H9 (cell line): ENCODE measurements at regions not wholly inside any gene's neighbourhood (a gene's known extent, or its start where the extent isn't known, plus 50 kb on each side); places are given as distances from the start of the nearest gene placed in this dataset.

Source experiments
- DNase-seq: peaks from one replicate; pipeline ENCODE4 v3.0.0-alpha.2; 2017
- H2AFZ ChIP-seq: one replicate; pipeline ENCODE4 v1.6.1; 2013; ENCODE audit warnings: mild to moderate bottlenecking, low read length, control low read depth, moderate library complexity
- H2AK5ac ChIP-seq: 2 replicates; pipeline ENCODE4 v1.6.1; 2013; ENCODE audit warnings: low read length, control low read depth, mixed read lengths; ENCODE audit not compliant: insufficient read length
- H2BK120ac ChIP-seq: one replicate; pipeline ENCODE4 v1.6.1; 2013; ENCODE audit warnings: low read depth, mild to moderate bottlenecking, low read length, control low read depth, inconsistent platforms; ENCODE audit not compliant: poor library complexity, severe bottlenecking
- H2BK12ac ChIP-seq: 2 replicates; pipeline ENCODE4 v1.6.1; 2013; ENCODE audit warnings: low read length, control low read depth, mixed read lengths, low read depth; ENCODE audit not compliant: insufficient read length
- H2BK15ac ChIP-seq: 2 replicates; pipeline ENCODE4 v1.6.1; 2013; ENCODE audit warnings: low read depth, low read length, control low read depth
- H2BK20ac ChIP-seq: one replicate; pipeline ENCODE4 v1.6.1; 2013; ENCODE audit warnings: low read depth, mild to moderate bottlenecking, low read length, control low read depth, inconsistent platforms; ENCODE audit not compliant: poor library complexity, severe bottlenecking
- H2BK5ac ChIP-seq: 2 replicates; pipeline ENCODE4 v1.6.1; 2013; ENCODE audit warnings: low read length, control low read depth, mixed read lengths; ENCODE audit not compliant: insufficient read length
- H3K14ac ChIP-seq: 2 replicates; pipeline ENCODE4 v1.6.1; 2013; ENCODE audit warnings: low read length, control low read depth; ENCODE audit not compliant: insufficient read depth
- H3K18ac ChIP-seq: 2 replicates; pipeline ENCODE4 v1.6.1; 2013; ENCODE audit warnings: low read depth, mild to moderate bottlenecking, mixed read lengths, low read length, control low read depth; ENCODE audit not compliant: insufficient read length
- H3K23ac ChIP-seq: 2 replicates; pipeline ENCODE4 v1.6.1; 2013; ENCODE audit warnings: low read length, control low read depth, mixed read lengths, low read depth; ENCODE audit not compliant: insufficient read length
- H3K23me2 ChIP-seq: 2 replicates; pipeline ENCODE4 v1.6.1; 2013; ENCODE audit warnings: low read depth, mild to moderate bottlenecking, mixed read lengths, low read length, control low read depth; ENCODE audit not compliant: insufficient read length, poor library complexity, severe bottlenecking
- H3K27ac ChIP-seq: 2 replicates; pipeline ENCODE4 v1.5.1; 2013; ENCODE audit warnings: low read length, control low read depth, mixed read lengths, low read depth; ENCODE audit not compliant: insufficient read length
- H3K27me3 ChIP-seq: 2 replicates; pipeline ENCODE4 v1.6.1; 2013; ENCODE audit warnings: low read length, control low read depth, inconsistent platforms; ENCODE audit not compliant: insufficient read depth
- H3K4ac ChIP-seq: 2 replicates; pipeline ENCODE4 v1.6.1; 2013; ENCODE audit warnings: low read depth, mild to moderate bottlenecking, control low read depth, inconsistent platforms, low read length, moderate library complexity
- H3K4me1 ChIP-seq: 2 replicates; pipeline ENCODE4 v1.6.1; 2013; ENCODE audit warnings: low read length, control low read depth, inconsistent platforms; ENCODE audit not compliant: insufficient read depth
- H3K4me2 ChIP-seq: 2 replicates; pipeline ENCODE4 v1.6.1; 2013; ENCODE audit warnings: low read length, control low read depth, mixed read lengths; ENCODE audit not compliant: insufficient read length, insufficient read depth
- H3K56ac ChIP-seq: 2 replicates; pipeline ENCODE4 v1.6.1; 2013; ENCODE audit warnings: low read depth, mild to moderate bottlenecking, mixed read lengths, low read length, control low read depth; ENCODE audit not compliant: insufficient read length
- H3K79me1 ChIP-seq: 2 replicates; pipeline ENCODE4 v1.6.1; 2013; ENCODE audit warnings: low read depth, mild to moderate bottlenecking, moderate library complexity, low read length, control low read depth, inconsistent platforms; ENCODE audit not compliant: insufficient read depth, poor library complexity, severe bottlenecking
- H3K79me2 ChIP-seq: 2 replicates; pipeline ENCODE4 v1.6.1; 2013; ENCODE audit warnings: low read length, control low read depth, inconsistent platforms; ENCODE audit not compliant: insufficient read depth
- H3K9ac ChIP-seq: 2 replicates; pipeline ENCODE4 v1.6.1; 2013; ENCODE audit warnings: low read length, control low read depth, mixed read lengths; ENCODE audit not compliant: insufficient read length; ENCODE audit errors: extremely low read depth
- H3K9me3 ChIP-seq: one replicate; pipeline ENCODE4 v1.6.1; 2013; ENCODE audit warnings: low read depth, low read length, inconsistent platforms; ENCODE audit not compliant: control insufficient read depth
- H3T11ph ChIP-seq: one replicate; pipeline ENCODE4 v1.6.1; 2013; ENCODE audit warnings: mild to moderate bottlenecking, low read length, control low read depth, inconsistent platforms
- H4K20me1 ChIP-seq: one replicate; pipeline ENCODE4 v1.6.1; 2013; ENCODE audit not compliant: control insufficient read depth, insufficient read length, insufficient read depth
- H4K5ac ChIP-seq: 2 replicates; pipeline ENCODE4 v1.6.1; 2013; ENCODE audit warnings: low read depth, mild to moderate bottlenecking, mixed read lengths, low read length, control low read depth; ENCODE audit not compliant: insufficient read length
- H4K8ac ChIP-seq: replicated peaks from 2 replicates; pipeline ENCODE4 v1.6.1; 2013; ENCODE audit warnings: low read length, control low read depth, mixed read lengths, low read depth; ENCODE audit not compliant: insufficient read length
- H4K91ac ChIP-seq: 2 replicates; pipeline ENCODE4 v1.6.1; 2013; ENCODE audit warnings: low read depth, mild to moderate bottlenecking, moderate library complexity, mixed read lengths, low read length, control low read depth; ENCODE audit not compliant: insufficient read length
- H3K27ac Mint-ChIP-seq, 3 experiments: 2 replicates in 2 of 3; 3 replicates in 1 of 3; pipeline ENCODE4 v1.8.0; 2020 to 2021; ENCODE audit warnings: mixed read lengths in 3 of 3, mild to moderate bottlenecking in 1 of 3, moderate library complexity in 1 of 3
- H3K27me3 Mint-ChIP-seq: 2 replicates; pipeline ENCODE4 v1.8.0; 2021; ENCODE audit warnings: low read depth, mild to moderate bottlenecking, moderate library complexity, mixed read lengths
- H3K36me3 Mint-ChIP-seq, 3 experiments: 2 replicates in 2 of 3; 3 replicates in 1 of 3; pipeline ENCODE4 v1.8.0; 2020 to 2021; ENCODE audit warnings: low read depth in 3 of 3, mixed read lengths in 3 of 3; ENCODE audit not compliant: insufficient read depth in 1 of 3
- H3K4me1 Mint-ChIP-seq, 2 experiments: 2 replicates each; pipeline ENCODE4 v1.8.0; 2020; ENCODE audit warnings: mixed read lengths in 2 of 2
- H3K4me3 Mint-ChIP-seq, 2 experiments: 2 replicates in 1 of 2; 3 replicates in 1 of 2; pipeline ENCODE4 v1.8.0; 2020 to 2021; ENCODE audit warnings: mild to moderate bottlenecking in 2 of 2, mixed read lengths in 2 of 2, moderate library complexity in 1 of 2
- H3K9me3 Mint-ChIP-seq, 2 experiments: 2 replicates in 1 of 2; 3 replicates in 1 of 2; pipeline ENCODE4 v1.8.0; 2020; ENCODE audit warnings: mild to moderate bottlenecking in 2 of 2, mixed read lengths in 2 of 2, moderate library complexity in 1 of 2
- WGBS: extraction: QIAGEN DNeasy Blood & Tissue Kit; methylation state at CpG from one replicate; pipeline ENCODE4 v1.1.7; 2013; ENCODE audit warnings: missing lambda C conversion rate, low lambda C conversion rate, mixed read lengths; ENCODE audit not compliant: insufficient read length; ENCODE audit errors: extremely low coverage; 5-methylcytosine and 5-hydroxymethylcytosine counted together
- TF ChIP-seq, protein P1 (sequence below): fragments of 200-600 bp; sonication (generic); conservative IDR thresholded peaks from 3 replicates; pipeline ENCODE4 v1.8.0; 2021; ENCODE audit warnings: antibody characterized with exemption, mild to moderate bottlenecking

GRCh38 chr12:114863911-114864310, 179.9 kb upstream of the TBX3 start:
- no peak for DNase-seq
- Mint-ChIP-seq H3K9me3 (no peaks in the 10 kb centered on the region), H3K4me3 (no peak overlapping the region), H3K4me1 (peaks cover 15 to 17% of the 10 kb centered on the region in 2 experiments), H3K36me3 (no peaks in the 10 kb centered on the region), H3K27ac (no peak overlapping the region), H3K27me3 (no peaks in the 10 kb centered on the region; the same call in 1 of the 2 replicates)
- H3K14ac ChIP-seq = no peak overlapping the region
- no peak overlapping the region for H2BK120ac ChIP-seq
- no peaks in the 10 kb centered on the region for H3K23me2 ChIP-seq
- H3K4me2 ChIP-seq = no peak overlapping the region
- H3K9ac ChIP-seq = no peak overlapping the region
- no peaks in the 10 kb centered on the region for H3K79me2 ChIP-seq
- no peak overlapping the region for H2BK12ac ChIP-seq
- no peak overlapping the region for H4K8ac ChIP-seq
- TF ChIP-seq, protein P1, sequence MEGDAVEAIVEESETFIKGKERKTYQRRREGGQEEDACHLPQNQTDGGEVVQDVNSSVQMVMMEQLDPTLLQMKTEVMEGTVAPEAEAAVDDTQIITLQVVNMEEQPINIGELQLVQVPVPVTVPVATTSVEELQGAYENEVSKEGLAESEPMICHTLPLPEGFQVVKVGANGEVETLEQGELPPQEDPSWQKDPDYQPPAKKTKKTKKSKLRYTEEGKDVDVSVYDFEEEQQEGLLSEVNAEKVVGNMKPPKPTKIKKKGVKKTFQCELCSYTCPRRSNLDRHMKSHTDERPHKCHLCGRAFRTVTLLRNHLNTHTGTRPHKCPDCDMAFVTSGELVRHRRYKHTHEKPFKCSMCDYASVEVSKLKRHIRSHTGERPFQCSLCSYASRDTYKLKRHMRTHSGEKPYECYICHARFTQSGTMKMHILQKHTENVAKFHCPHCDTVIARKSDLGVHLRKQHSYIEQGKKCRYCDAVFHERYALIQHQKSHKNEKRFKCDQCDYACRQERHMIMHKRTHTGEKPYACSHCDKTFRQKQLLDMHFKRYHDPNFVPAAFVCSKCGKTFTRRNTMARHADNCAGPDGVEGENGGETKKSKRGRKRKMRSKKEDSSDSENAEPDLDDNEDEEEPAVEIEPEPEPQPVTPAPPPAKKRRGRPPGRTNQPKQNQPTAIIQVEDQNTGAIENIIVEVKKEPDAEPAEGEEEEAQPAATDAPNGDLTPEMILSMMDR = no peak
- no peak overlapping the region for H3T11ph ChIP-seq
- no peaks in the 10 kb centered on the region for H4K20me1 ChIP-seq
- H4K91ac ChIP-seq = no peak overlapping the region
- H2BK15ac ChIP-seq = no peak overlapping the region
- no peak overlapping the region for H2AFZ ChIP-seq
- H3K23ac ChIP-seq = no peak overlapping the region
- H3K18ac ChIP-seq = no peak overlapping the region
- no peaks in the 10 kb centered on the region for H3K9me3 ChIP-seq
- no CpG with 5 or more reads among the region's 12 CpGs for WGBS
- no peak overlapping the region for H3K56ac ChIP-seq
- no peaks in the 10 kb centered on the region for H3K79me1 ChIP-seq
- H2BK20ac ChIP-seq = no peak overlapping the region
- H3K27me3 ChIP-seq = no peaks in the 10 kb centered on the region
- no peak overlapping the region for H4K5ac ChIP-seq
- H2AK5ac ChIP-seq = no peak overlapping the region
- no peak overlapping the region for H3K4ac ChIP-seq
- H2BK5ac ChIP-seq = no peak overlapping the region
- H3K4me1 ChIP-seq = peaks cover 3% of the 10 kb centered on the region; the same call in 1 of the 2 replicates
- H3K27ac ChIP-seq = no peak overlapping the region
